ENCODE measurements at regions not wholly inside any gene's neighbourhood (a gene's known extent, or its start where the extent isn't known, plus 50 kb on each side); places are given as distances from the start of the nearest gene placed in this dataset.

GRCh38 chr12:24615967-24616411, 332.9 kb downstream of the BCAT1 start:
- no peak overlapping the region for H3K9ac ChIP-seq (ENCODE audit: low read length)
- no peaks in the 10 kb centered on the region for H3K27me3 ChIP-seq (ENCODE audit: control insufficient read depth, insufficient read depth, low read length)

GRCh38 chr12:24608637-24609285, 340.1 kb downstream of the BCAT1 start:
- H3K36me3 ChIP-seq (ENCODE audit: control insufficient read depth, insufficient read depth, low read length) = no peaks in the 10 kb centered on the region
- H3K9ac ChIP-seq (ENCODE audit: low read length) = no peak overlapping the region
- no peaks in the 10 kb centered on the region for H3K27me3 ChIP-seq (ENCODE audit: control insufficient read depth, insufficient read depth, low read length)
- H3K4me3 ChIP-seq (ENCODE audit: low read length) = no peak overlapping the region
- no peaks in the 10 kb centered on the region for H3K4me1 ChIP-seq (ENCODE audit: control insufficient read depth, insufficient read depth, low read length)
- H3K27ac ChIP-seq (ENCODE audit: low read depth, low read length) = no peak overlapping the region

More at GRCh38 chr12:24615967-24616411, 332.9 kb downstream of the BCAT1 start:
- Histone ChIP-seq H3K4me3 (ENCODE audit: low read length) (no peak overlapping the region), H3K4me1 (ENCODE audit: control insufficient read depth, insufficient read depth, low read length) (no peaks in the 10 kb centered on the region), H3K36me3 (ENCODE audit: control insufficient read depth, insufficient read depth, low read length) (no peaks in the 10 kb centered on the region), H3K27ac (ENCODE audit: low read depth, low read length) (no peak overlapping the region)

- Histone ChIP-seq H3K36me3 (ENCODE audit: control insufficient read depth, insufficient read depth, low read length) (no peaks in the 10 kb centered on the region), H3K4me1 (ENCODE audit: control insufficient read depth, insufficient read depth, low read length) (no peaks in the 10 kb centered on the region), H3K27me3 (ENCODE audit: control insufficient read depth, insufficient read depth, low read length) (no peaks in the 10 kb centered on the region), H3K4me3 (ENCODE audit: low read length) (no peak overlapping the region), H3K27ac (ENCODE audit: low read depth, low read length) (no peak overlapping the region), H3K9ac (ENCODE audit: low read length) (no peak overlapping the region)
Observed at GRCh38 chr12:24608108-24608507, 340.8 kb downstream of the BCAT1 start.

- H3K27ac ChIP-seq (ENCODE audit: low read depth, low read length) = no peak overlapping the region
- H3K4me3 ChIP-seq (ENCODE audit: low read length) = no peak overlapping the region
- no peaks in the 10 kb centered on the region for H3K36me3 ChIP-seq (ENCODE audit: control insufficient read depth, insufficient read depth, low read length)
- H3K9ac ChIP-seq (ENCODE audit: low read length) = no peak overlapping the region
- no peaks in the 10 kb centered on the region for H3K27me3 ChIP-seq (ENCODE audit: control insufficient read depth, insufficient read depth, low read length)
- H3K4me1 ChIP-seq (ENCODE audit: control insufficient read depth, insufficient read depth, low read length) = no peaks in the 10 kb centered on the region
Observed at GRCh38 chr12:24605916-24606315, 343.0 kb downstream of the BCAT1 start.

GRCh38 chr12:24605466-24605865, 343.4 kb downstream of the BCAT1 start:
- no peaks in the 10 kb centered on the region for H3K4me1 ChIP-seq (ENCODE audit: control insufficient read depth, insufficient read depth, low read length)

GRCh38 chr12:24603371-24603770, 345.5 kb downstream of the BCAT1 start:
- Histone ChIP-seq H3K9ac (ENCODE audit: low read length) (no peak overlapping the region), H3K4me1 (ENCODE audit: control insufficient read depth, insufficient read depth, low read length) (no peaks in the 10 kb centered on the region), H3K36me3 (ENCODE audit: control insufficient read depth, insufficient read depth, low read length) (no peaks in the 10 kb centered on the region), H3K4me3 (ENCODE audit: low read length) (no peak overlapping the region), H3K27me3 (ENCODE audit: control insufficient read depth, insufficient read depth, low read length) (no peaks in the 10 kb centered on the region), H3K27ac (ENCODE audit: low read depth, low read length) (no peak overlapping the region)

More at GRCh38 chr12:24605466-24605865, 343.4 kb downstream of the BCAT1 start:
- no peaks in the 10 kb centered on the region for H3K27me3 ChIP-seq (ENCODE audit: control insufficient read depth, insufficient read depth, low read length)
- no peaks in the 10 kb centered on the region for H3K36me3 ChIP-seq (ENCODE audit: control insufficient read depth, insufficient read depth, low read length)
- no peak overlapping the region for H3K9ac ChIP-seq (ENCODE audit: low read length)
- no peak overlapping the region for H3K27ac ChIP-seq (ENCODE audit: low read depth, low read length)
- no peak overlapping the region for H3K4me3 ChIP-seq (ENCODE audit: low read length)

- H3K27ac ChIP-seq (ENCODE audit: low read depth, low read length) = no peak overlapping the region
- H3K4me3 ChIP-seq (ENCODE audit: low read length) = no peak overlapping the region
Observed at GRCh38 chr12:24600996-24601395, 347.9 kb downstream of the BCAT1 start.

GRCh38 chr12:24600551-24600950, 348.4 kb downstream of the BCAT1 start:
- Histone ChIP-seq H3K9ac (ENCODE audit: low read length) (no peak overlapping the region), H3K27ac (ENCODE audit: low read depth, low read length) (no peak overlapping the region), H3K4me1 (ENCODE audit: control insufficient read depth, insufficient read depth, low read length) (no peaks in the 10 kb centered on the region), H3K36me3 (ENCODE audit: control insufficient read depth, insufficient read depth, low read length) (no peaks in the 10 kb centered on the region), H3K27me3 (ENCODE audit: control insufficient read depth, insufficient read depth, low read length) (no peaks in the 10 kb centered on the region), H3K4me3 (ENCODE audit: low read length) (no peak overlapping the region)

More at GRCh38 chr12:24600996-24601395, 347.9 kb downstream of the BCAT1 start:
- H3K9ac ChIP-seq (ENCODE audit: low read length) = no peak overlapping the region
- H3K4me1 ChIP-seq (ENCODE audit: control insufficient read depth, insufficient read depth, low read length) = no peaks in the 10 kb centered on the region
- H3K36me3 ChIP-seq (ENCODE audit: control insufficient read depth, insufficient read depth, low read length) = no peaks in the 10 kb centered on the region
- H3K27me3 ChIP-seq (ENCODE audit: control insufficient read depth, insufficient read depth, low read length) = no peaks in the 10 kb centered on the region

- no peaks in the 10 kb centered on the region for H3K4me1 ChIP-seq (ENCODE audit: control insufficient read depth, insufficient read depth, low read length)
- no peak overlapping the region for H3K4me3 ChIP-seq (ENCODE audit: low read length)
- H3K36me3 ChIP-seq (ENCODE audit: control insufficient read depth, insufficient read depth, low read length) = no peaks in the 10 kb centered on the region
- no peak overlapping the region for H3K9ac ChIP-seq (ENCODE audit: low read length)
- no peaks in the 10 kb centered on the region for H3K27me3 ChIP-seq (ENCODE audit: control insufficient read depth, insufficient read depth, low read length)
- H3K27ac ChIP-seq (ENCODE audit: low read depth, low read length) = no peak overlapping the region
Observed at GRCh38 chr12:24599736-24600135, 349.2 kb downstream of the BCAT1 start.

GRCh38 chr12:24597580-24597979, 351.3 kb downstream of the BCAT1 start:
- Histone ChIP-seq H3K9ac (ENCODE audit: low read length) (no peak overlapping the region), H3K36me3 (ENCODE audit: control insufficient read depth, insufficient read depth, low read length) (no peaks in the 10 kb centered on the region), H3K4me1 (ENCODE audit: control insufficient read depth, insufficient read depth, low read length) (no peaks in the 10 kb centered on the region), H3K27me3 (ENCODE audit: control insufficient read depth, insufficient read depth, low read length) (no peaks in the 10 kb centered on the region), H3K27ac (ENCODE audit: low read depth, low read length) (no peak overlapping the region), H3K4me3 (ENCODE audit: low read length) (no peak overlapping the region)

- Histone ChIP-seq H3K4me1 (ENCODE audit: control insufficient read depth, insufficient read depth, low read length) (no peaks in the 10 kb centered on the region), H3K4me3 (ENCODE audit: low read length) (no peak overlapping the region)
Observed at GRCh38 chr12:24596768-24597388, 352.0 kb downstream of the BCAT1 start.

GRCh38 chr12:24595652-24596235, 353.2 kb downstream of the BCAT1 start:
- Histone ChIP-seq H3K4me3 (ENCODE audit: low read length) (no peak overlapping the region), H3K4me1 (ENCODE audit: control insufficient read depth, insufficient read depth, low read length) (no peaks in the 10 kb centered on the region), H3K36me3 (ENCODE audit: control insufficient read depth, insufficient read depth, low read length) (no peaks in the 10 kb centered on the region), H3K27ac (ENCODE audit: low read depth, low read length) (no peak overlapping the region), H3K9ac (ENCODE audit: low read length) (no peak overlapping the region), H3K27me3 (ENCODE audit: control insufficient read depth, insufficient read depth, low read length) (no peaks in the 10 kb centered on the region)

More at GRCh38 chr12:24596768-24597388, 352.0 kb downstream of the BCAT1 start:
- Histone ChIP-seq H3K36me3 (ENCODE audit: control insufficient read depth, insufficient read depth, low read length) (no peaks in the 10 kb centered on the region), H3K9ac (ENCODE audit: low read length) (no peak overlapping the region), H3K27ac (ENCODE audit: low read depth, low read length) (no peak overlapping the region), H3K27me3 (ENCODE audit: control insufficient read depth, insufficient read depth, low read length) (no peaks in the 10 kb centered on the region)
